H9 (cell line): ENCODE measurements at regions not wholly inside any gene's neighbourhood (a gene's known extent, or its start where the extent isn't known, plus 50 kb on each side); places are given as distances from the start of the nearest gene placed in this dataset.
A peak's percentile ranks its signal among the peaks of the same experiment; 100 is the strongest.

Experiments used
- DNase-seq: peaks from one replicate; pipeline ENCODE4 v3.0.0-alpha.2; 2017
- H2AFZ ChIP-seq: one replicate; pipeline ENCODE4 v1.6.1; 2013; ENCODE audit warnings: mild to moderate bottlenecking, low read length, control low read depth, moderate library complexity
- H2AK5ac ChIP-seq: 2 replicates; pipeline ENCODE4 v1.6.1; 2013; ENCODE audit warnings: low read length, control low read depth, mixed read lengths; ENCODE audit not compliant: insufficient read length
- H2BK120ac ChIP-seq: one replicate; pipeline ENCODE4 v1.6.1; 2013; ENCODE audit warnings: low read depth, mild to moderate bottlenecking, low read length, control low read depth, inconsistent platforms; ENCODE audit not compliant: poor library complexity, severe bottlenecking
- H2BK12ac ChIP-seq: 2 replicates; pipeline ENCODE4 v1.6.1; 2013; ENCODE audit warnings: low read length, control low read depth, mixed read lengths, low read depth; ENCODE audit not compliant: insufficient read length
- H2BK15ac ChIP-seq: 2 replicates; pipeline ENCODE4 v1.6.1; 2013; ENCODE audit warnings: low read depth, low read length, control low read depth
- H2BK20ac ChIP-seq: one replicate; pipeline ENCODE4 v1.6.1; 2013; ENCODE audit warnings: low read depth, mild to moderate bottlenecking, low read length, control low read depth, inconsistent platforms; ENCODE audit not compliant: poor library complexity, severe bottlenecking
- H2BK5ac ChIP-seq: 2 replicates; pipeline ENCODE4 v1.6.1; 2013; ENCODE audit warnings: low read length, control low read depth, mixed read lengths; ENCODE audit not compliant: insufficient read length
- H3K14ac ChIP-seq: 2 replicates; pipeline ENCODE4 v1.6.1; 2013; ENCODE audit warnings: low read length, control low read depth; ENCODE audit not compliant: insufficient read depth
- H3K18ac ChIP-seq: 2 replicates; pipeline ENCODE4 v1.6.1; 2013; ENCODE audit warnings: low read depth, mild to moderate bottlenecking, mixed read lengths, low read length, control low read depth; ENCODE audit not compliant: insufficient read length
- H3K23ac ChIP-seq: 2 replicates; pipeline ENCODE4 v1.6.1; 2013; ENCODE audit warnings: low read length, control low read depth, mixed read lengths, low read depth; ENCODE audit not compliant: insufficient read length
- H3K23me2 ChIP-seq: 2 replicates; pipeline ENCODE4 v1.6.1; 2013; ENCODE audit warnings: low read depth, mild to moderate bottlenecking, mixed read lengths, low read length, control low read depth; ENCODE audit not compliant: insufficient read length, poor library complexity, severe bottlenecking
- H3K27ac ChIP-seq: 2 replicates; pipeline ENCODE4 v1.5.1; 2013; ENCODE audit warnings: low read length, control low read depth, mixed read lengths, low read depth; ENCODE audit not compliant: insufficient read length
- H3K27me3 ChIP-seq: 2 replicates; pipeline ENCODE4 v1.6.1; 2013; ENCODE audit warnings: low read length, control low read depth, inconsistent platforms; ENCODE audit not compliant: insufficient read depth
- H3K4ac ChIP-seq: 2 replicates; pipeline ENCODE4 v1.6.1; 2013; ENCODE audit warnings: low read depth, mild to moderate bottlenecking, control low read depth, inconsistent platforms, low read length, moderate library complexity
- H3K4me1 ChIP-seq: 2 replicates; pipeline ENCODE4 v1.6.1; 2013; ENCODE audit warnings: low read length, control low read depth, inconsistent platforms; ENCODE audit not compliant: insufficient read depth
- H3K4me2 ChIP-seq: 2 replicates; pipeline ENCODE4 v1.6.1; 2013; ENCODE audit warnings: low read length, control low read depth, mixed read lengths; ENCODE audit not compliant: insufficient read length, insufficient read depth
- H3K56ac ChIP-seq: 2 replicates; pipeline ENCODE4 v1.6.1; 2013; ENCODE audit warnings: low read depth, mild to moderate bottlenecking, mixed read lengths, low read length, control low read depth; ENCODE audit not compliant: insufficient read length
- H3K79me1 ChIP-seq: 2 replicates; pipeline ENCODE4 v1.6.1; 2013; ENCODE audit warnings: low read depth, mild to moderate bottlenecking, moderate library complexity, low read length, control low read depth, inconsistent platforms; ENCODE audit not compliant: insufficient read depth, poor library complexity, severe bottlenecking
- H3K79me2 ChIP-seq: 2 replicates; pipeline ENCODE4 v1.6.1; 2013; ENCODE audit warnings: low read length, control low read depth, inconsistent platforms; ENCODE audit not compliant: insufficient read depth
- H3K9ac ChIP-seq: 2 replicates; pipeline ENCODE4 v1.6.1; 2013; ENCODE audit warnings: low read length, control low read depth, mixed read lengths; ENCODE audit not compliant: insufficient read length; ENCODE audit errors: extremely low read depth
- H3K9me3 ChIP-seq: one replicate; pipeline ENCODE4 v1.6.1; 2013; ENCODE audit warnings: low read depth, low read length, inconsistent platforms; ENCODE audit not compliant: control insufficient read depth
- H3T11ph ChIP-seq: one replicate; pipeline ENCODE4 v1.6.1; 2013; ENCODE audit warnings: mild to moderate bottlenecking, low read length, control low read depth, inconsistent platforms
- H4K20me1 ChIP-seq: one replicate; pipeline ENCODE4 v1.6.1; 2013; ENCODE audit not compliant: control insufficient read depth, insufficient read length, insufficient read depth
- H4K5ac ChIP-seq: 2 replicates; pipeline ENCODE4 v1.6.1; 2013; ENCODE audit warnings: low read depth, mild to moderate bottlenecking, mixed read lengths, low read length, control low read depth; ENCODE audit not compliant: insufficient read length
- H4K8ac ChIP-seq: replicated peaks from 2 replicates; pipeline ENCODE4 v1.6.1; 2013; ENCODE audit warnings: low read length, control low read depth, mixed read lengths, low read depth; ENCODE audit not compliant: insufficient read length
- H4K91ac ChIP-seq: 2 replicates; pipeline ENCODE4 v1.6.1; 2013; ENCODE audit warnings: low read depth, mild to moderate bottlenecking, moderate library complexity, mixed read lengths, low read length, control low read depth; ENCODE audit not compliant: insufficient read length
- H3K27ac Mint-ChIP-seq, 3 experiments: 2 replicates in 2 of 3; 3 replicates in 1 of 3; pipeline ENCODE4 v1.8.0; 2020 to 2021; ENCODE audit warnings: mixed read lengths in 3 of 3, mild to moderate bottlenecking in 1 of 3, moderate library complexity in 1 of 3
- H3K27me3 Mint-ChIP-seq: 2 replicates; pipeline ENCODE4 v1.8.0; 2021; ENCODE audit warnings: low read depth, mild to moderate bottlenecking, moderate library complexity, mixed read lengths
- H3K36me3 Mint-ChIP-seq, 3 experiments: 2 replicates in 2 of 3; 3 replicates in 1 of 3; pipeline ENCODE4 v1.8.0; 2020 to 2021; ENCODE audit warnings: low read depth in 3 of 3, mixed read lengths in 3 of 3; ENCODE audit not compliant: insufficient read depth in 1 of 3
- H3K4me1 Mint-ChIP-seq, 2 experiments: 2 replicates each; pipeline ENCODE4 v1.8.0; 2020; ENCODE audit warnings: mixed read lengths in 2 of 2
- H3K4me3 Mint-ChIP-seq, 2 experiments: 2 replicates in 1 of 2; 3 replicates in 1 of 2; pipeline ENCODE4 v1.8.0; 2020 to 2021; ENCODE audit warnings: mild to moderate bottlenecking in 2 of 2, mixed read lengths in 2 of 2, moderate library complexity in 1 of 2
- H3K9me3 Mint-ChIP-seq, 2 experiments: 2 replicates in 1 of 2; 3 replicates in 1 of 2; pipeline ENCODE4 v1.8.0; 2020; ENCODE audit warnings: mild to moderate bottlenecking in 2 of 2, mixed read lengths in 2 of 2, moderate library complexity in 1 of 2
- WGBS: extraction: QIAGEN DNeasy Blood & Tissue Kit; methylation state at CpG from one replicate; pipeline ENCODE4 v1.1.7; 2013; ENCODE audit warnings: missing lambda C conversion rate, low lambda C conversion rate, mixed read lengths; ENCODE audit not compliant: insufficient read length; ENCODE audit errors: extremely low coverage; 5-methylcytosine and 5-hydroxymethylcytosine counted together
- TF ChIP-seq, protein P1 (sequence below): fragments of 200-600 bp; sonication (generic); conservative IDR thresholded peaks from 3 replicates; pipeline ENCODE4 v1.8.0; 2021; ENCODE audit warnings: antibody characterized with exemption, mild to moderate bottlenecking

DNA sequence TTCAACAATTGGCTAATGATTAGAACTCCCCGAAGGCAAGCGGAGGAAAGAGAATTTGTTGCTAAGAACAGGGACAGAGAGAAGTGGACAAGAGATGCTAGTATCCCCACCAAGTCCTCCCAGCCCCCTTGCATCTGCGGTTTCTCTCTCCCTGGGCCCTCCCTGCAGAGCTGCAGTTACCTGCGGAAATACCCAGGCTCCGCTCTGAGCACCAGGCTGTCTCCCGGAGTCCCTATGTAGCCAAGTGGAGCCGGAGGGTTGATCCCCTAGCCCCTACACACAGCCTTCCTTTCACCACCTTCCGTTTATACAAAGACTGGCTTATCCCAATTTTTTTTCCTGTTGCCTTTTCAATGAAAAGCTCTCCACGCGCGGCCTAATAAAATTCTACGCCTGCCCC is 834.4 kb downstream of the KCNJ2 start:
- peaks cover 0 to 2% (median 0%) of the 10 kb centered on the region in 3 experiments; a peak in 1 of 7 replicates for H3K36me3 Mint-ChIP-seq
- no peak overlapping the region for H3K18ac ChIP-seq
- no peaks in the 10 kb centered on the region for H3K27me3 ChIP-seq
- H3K4me1 Mint-ChIP-seq: peaks cover 11 to 14% of the 10 kb centered on the region in 2 experiments
- no peak overlapping the region for H3K4me2 ChIP-seq
- WGBS: no CpG with 5 or more reads among the region's 12 CpGs
- no peak overlapping the region for H3K27ac Mint-ChIP-seq
- no peaks in the 10 kb centered on the region for H3K23me2 ChIP-seq
- no peaks in the 10 kb centered on the region for H4K20me1 ChIP-seq
- no peaks in the 10 kb centered on the region for H3K9me3 ChIP-seq
- H2BK20ac ChIP-seq: no peak overlapping the region
- H3K14ac ChIP-seq: no peak overlapping the region
- H2BK5ac ChIP-seq: no peak overlapping the region
- H4K5ac ChIP-seq: no peak overlapping the region
- TF ChIP-seq, protein P1, sequence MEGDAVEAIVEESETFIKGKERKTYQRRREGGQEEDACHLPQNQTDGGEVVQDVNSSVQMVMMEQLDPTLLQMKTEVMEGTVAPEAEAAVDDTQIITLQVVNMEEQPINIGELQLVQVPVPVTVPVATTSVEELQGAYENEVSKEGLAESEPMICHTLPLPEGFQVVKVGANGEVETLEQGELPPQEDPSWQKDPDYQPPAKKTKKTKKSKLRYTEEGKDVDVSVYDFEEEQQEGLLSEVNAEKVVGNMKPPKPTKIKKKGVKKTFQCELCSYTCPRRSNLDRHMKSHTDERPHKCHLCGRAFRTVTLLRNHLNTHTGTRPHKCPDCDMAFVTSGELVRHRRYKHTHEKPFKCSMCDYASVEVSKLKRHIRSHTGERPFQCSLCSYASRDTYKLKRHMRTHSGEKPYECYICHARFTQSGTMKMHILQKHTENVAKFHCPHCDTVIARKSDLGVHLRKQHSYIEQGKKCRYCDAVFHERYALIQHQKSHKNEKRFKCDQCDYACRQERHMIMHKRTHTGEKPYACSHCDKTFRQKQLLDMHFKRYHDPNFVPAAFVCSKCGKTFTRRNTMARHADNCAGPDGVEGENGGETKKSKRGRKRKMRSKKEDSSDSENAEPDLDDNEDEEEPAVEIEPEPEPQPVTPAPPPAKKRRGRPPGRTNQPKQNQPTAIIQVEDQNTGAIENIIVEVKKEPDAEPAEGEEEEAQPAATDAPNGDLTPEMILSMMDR: no peak
- no peaks in the 10 kb centered on the region for H3K79me2 ChIP-seq
- DNase-seq: peak; percentile 66
- H3K56ac ChIP-seq: no peak overlapping the region
- H3K9ac ChIP-seq: no peak overlapping the region
- H3T11ph ChIP-seq: no peak overlapping the region
- H3K27me3 Mint-ChIP-seq: peaks cover 2% of the 10 kb centered on the region; the same call in 1 of the 2 replicates
- no peak overlapping the region for H2BK15ac ChIP-seq
- no peak overlapping the region for H3K23ac ChIP-seq
- H4K91ac ChIP-seq: no peak overlapping the region
- no peak overlapping the region for H3K27ac ChIP-seq
- no peak overlapping the region for H4K8ac ChIP-seq
- H3K9me3 Mint-ChIP-seq: no peaks in the 10 kb centered on the region
- H2BK12ac ChIP-seq: no peak overlapping the region
- peak overlapping the region; percentile 45 for H2AFZ ChIP-seq
- peaks cover 3% of the 10 kb centered on the region; the same call in 1 of the 2 replicates for H3K4me1 ChIP-seq
- no peak overlapping the region for H2BK120ac ChIP-seq
- H2AK5ac ChIP-seq: no peak overlapping the region
- H3K79me1 ChIP-seq: no peaks in the 10 kb centered on the region
- H3K4me3 Mint-ChIP-seq: no peak overlapping the region
- no peak overlapping the region for H3K4ac ChIP-seq
